Coronary artery (tissue), 2 donors: ENCODE measurements at regions not wholly inside any gene's neighbourhood (a gene's known extent, or its start where the extent isn't known, plus 50 kb on each side); places are given as distances from the start of the nearest gene placed in this dataset.

Experiments
- DNase-seq: peaks from one replicate; pipeline ENCODE4 v3.0.0-alpha.2; 2017; ENCODE audit warnings: low spot score
- H3K27ac ChIP-seq, 2 donors: fragments of 200-600 bp; sonication (generic); one replicate each; pipeline ENCODE4 v1.5.1; 2016 to 2019
- H3K4me3 ChIP-seq: fragments of 200-600 bp; sonication (generic); 2 replicates; pipeline ENCODE4 v1.5.1; 2016; ENCODE audit warnings: mild to moderate bottlenecking, moderate library complexity
- CTCF ChIP-seq: fragments of 200-600 bp; sonication (generic); IDR thresholded peaks from one replicate; pipeline ENCODE4 v1.5.1; 2019; ENCODE audit warnings: antibody characterized with exemption

- no peak for DNase-seq
- Histone ChIP-seq H3K4me3 (no peak overlapping the region), H3K27ac (no peak overlapping the region)
- no peak for TF ChIP-seq CTCF
These were observed 840.7 kb upstream of the EDIL3 start for GRCh38 chr5:85225388-85225787.

GRCh38 chr5:85249204-85249603 lies 864.5 kb upstream of the EDIL3 start:
- TF ChIP-seq CTCF, result no peak
- DNase-seq, result no peak
- Histone ChIP-seq H3K4me3 (no peak overlapping the region), H3K27ac (no peak overlapping the region)

- Histone ChIP-seq H3K4me3 (no peak overlapping the region), H3K27ac (no peak overlapping the region)
- DNase-seq, result no peak
- no peak for TF ChIP-seq CTCF
These were observed 878.4 kb upstream of the EDIL3 start for GRCh38 chr5:85263125-85263524.

- Histone ChIP-seq H3K4me3 (no peak overlapping the region), H3K27ac (no peak overlapping the region)
- DNase-seq, result no peak
- no peak for TF ChIP-seq CTCF
These were observed 882.0 kb upstream of the EDIL3 start for GRCh38 chr5:85266692-85267091.

GRCh38 chr5:85268194-85268593 lies 883.5 kb upstream of the EDIL3 start:
- TF ChIP-seq CTCF, result no peak
- H3K4me3 ChIP-seq, result no peak overlapping the region
- H3K27ac ChIP-seq, result no peak overlapping the region
- no peak for DNase-seq

GRCh38 chr5:85278193-85278592 lies 893.5 kb upstream of the EDIL3 start:
- no peak for DNase-seq
- no peak overlapping the region for H3K27ac ChIP-seq
- no peak for TF ChIP-seq CTCF
- H3K4me3 ChIP-seq, result no peak overlapping the region

GRCh38 chr5:85288914-85289313 lies 904.2 kb upstream of the EDIL3 start:
- Histone ChIP-seq H3K4me3 (no peak overlapping the region), H3K27ac (no peak overlapping the region)
- DNase-seq, result no peak
- no peak for TF ChIP-seq CTCF
